ENCODE measurements at regions not wholly inside any gene's neighbourhood (a gene's known extent, or its start where the extent isn't known, plus 50 kb on each side); places are given as distances from the start of the nearest gene placed in this dataset.

DNA sequence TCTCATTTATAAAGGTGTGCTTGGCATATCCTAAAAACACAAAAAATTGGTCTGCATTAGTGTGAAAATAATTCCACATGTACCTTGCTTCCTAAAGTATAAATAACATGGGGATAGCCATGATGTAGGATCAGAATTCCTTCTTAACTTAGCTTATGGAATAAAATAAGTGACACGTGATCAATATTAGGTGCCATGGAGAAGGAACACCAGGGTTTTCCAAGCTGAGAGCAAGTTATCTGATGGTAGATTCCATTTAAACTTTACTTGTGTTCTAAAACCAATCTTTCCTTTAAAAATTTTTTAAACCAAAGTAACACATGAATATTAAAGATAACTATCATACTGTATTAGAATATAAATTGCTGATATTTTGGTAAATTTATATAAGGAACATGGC is 300.5 kb downstream of the ZPLD1 start:
- no peak for DNase-seq
- no peak for TF ChIP-seq POLR2A (IDR thresholded peaks at IDR 0.05; ENCODE audit: low read length)
- no peak for TF ChIP-seq GATA1 (IDR thresholded peaks at IDR 0.05; ENCODE audit: low read depth, low read length)

DNA sequence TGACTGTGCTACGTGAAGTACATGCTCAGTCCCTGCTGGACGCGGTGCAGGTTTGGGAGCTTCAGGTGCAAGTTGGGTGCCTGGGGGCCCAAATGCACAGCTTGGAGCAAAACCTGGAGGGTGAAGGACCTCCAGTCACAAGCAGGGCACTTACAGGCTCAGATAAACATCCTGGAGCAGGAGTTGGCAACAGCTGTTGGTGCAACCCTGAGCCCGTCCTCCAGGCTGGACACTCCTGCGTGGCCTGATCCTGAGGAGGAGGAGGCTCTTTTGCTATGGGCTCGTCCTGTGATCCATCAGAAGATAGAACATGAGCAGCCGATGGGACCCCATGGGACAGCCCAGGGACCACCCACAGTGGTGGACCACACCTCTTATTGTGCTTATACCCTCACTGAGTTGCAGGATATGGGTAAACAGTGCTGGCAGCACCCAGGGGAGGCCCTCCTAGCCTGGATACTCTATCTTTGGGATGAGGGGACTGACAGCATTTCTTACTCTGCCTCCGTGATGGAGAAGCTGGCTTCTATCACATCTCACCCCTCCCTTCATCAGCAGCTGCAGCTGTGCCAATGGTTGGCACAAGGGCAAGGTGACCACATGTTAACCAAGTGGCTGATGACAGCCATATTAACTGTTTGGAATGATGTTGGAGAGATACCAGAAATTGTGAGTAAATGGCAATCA is 301.6 kb downstream of the ZPLD1 start:
- TF ChIP-seq POLR2A (IDR thresholded peaks at IDR 0.05; ENCODE audit: low read length) (no peak), GATA1 (IDR thresholded peaks at IDR 0.05; ENCODE audit: low read depth, low read length) (no peak)

DNA sequence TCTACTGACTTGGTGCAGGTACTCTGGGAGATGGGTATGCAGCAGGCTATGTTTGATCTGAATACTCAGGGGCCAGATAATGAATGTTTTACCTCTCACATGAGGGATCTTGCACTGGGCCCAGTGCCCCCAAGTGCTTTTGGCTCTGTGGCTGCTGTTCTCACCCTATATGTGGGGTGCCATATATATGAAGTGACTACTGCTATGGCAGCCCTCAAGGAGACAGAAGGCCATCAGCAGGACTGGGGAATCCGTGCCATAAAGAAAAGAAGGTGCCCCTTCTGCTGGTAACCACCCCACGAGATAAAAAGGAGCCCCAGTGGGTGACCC is 302.1 kb downstream of the ZPLD1 start:
- DNase-seq, result no peak
- TF ChIP-seq GATA1 (IDR thresholded peaks at IDR 0.05; ENCODE audit: low read depth, low read length) (no peak), POLR2A (IDR thresholded peaks at IDR 0.05; ENCODE audit: low read length) (no peak)

More for the DNA sequence above, 301.6 kb downstream of the ZPLD1 start:
- no peak for DNase-seq

DNA sequence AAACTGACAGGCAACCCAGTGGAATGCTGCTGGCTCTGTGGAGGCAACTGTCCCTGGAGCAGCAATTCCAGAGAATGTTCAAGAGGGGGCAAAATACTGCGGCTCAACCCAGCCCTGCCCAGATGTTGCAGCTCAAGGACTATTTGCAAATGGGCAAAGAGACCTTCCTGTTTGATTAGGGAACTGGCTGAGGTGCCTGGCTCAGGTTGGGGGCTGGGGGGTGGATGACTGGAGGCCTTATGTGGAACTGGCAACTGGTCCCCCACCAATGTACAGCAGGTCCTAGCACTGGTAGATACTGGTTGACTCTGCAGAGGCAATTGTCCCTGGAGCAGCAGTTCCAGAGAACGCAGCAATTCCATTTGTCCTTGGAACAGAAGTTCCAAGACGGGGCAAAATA is 302.5 kb downstream of the ZPLD1 start:
- TF ChIP-seq POLR2A (IDR thresholded peaks at IDR 0.05; ENCODE audit: low read length) (no peak), GATA1 (IDR thresholded peaks at IDR 0.05; ENCODE audit: low read depth, low read length) (no peak)
- no peak for DNase-seq

DNA sequence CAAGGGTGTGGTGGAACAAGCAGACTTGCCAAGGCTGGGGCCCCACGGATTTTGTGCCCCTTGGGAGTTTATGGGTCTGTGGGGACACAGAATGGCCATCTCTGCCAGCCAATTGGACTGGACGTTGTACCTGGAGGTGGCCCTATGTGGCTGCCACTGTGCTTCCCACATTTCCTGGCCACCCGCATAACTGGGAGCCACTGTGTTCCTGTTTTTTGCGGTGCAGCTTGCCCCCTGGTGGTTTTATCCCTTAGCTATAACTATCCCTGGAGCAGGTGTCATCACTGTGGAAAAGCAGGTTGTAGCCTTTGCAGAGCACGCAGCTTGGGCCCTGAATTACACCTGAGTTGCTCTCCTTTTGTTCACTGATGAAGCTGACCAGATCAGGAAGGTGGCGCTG is 306.3 kb downstream of the ZPLD1 start:
- TF ChIP-seq GATA1 (IDR thresholded peaks at IDR 0.05; ENCODE audit: low read depth, low read length) (no peak), POLR2A (IDR thresholded peaks at IDR 0.05; ENCODE audit: low read length) (no peak)
- peak in 1 of 2 experiments; percentile 4 for DNase-seq

DNA sequence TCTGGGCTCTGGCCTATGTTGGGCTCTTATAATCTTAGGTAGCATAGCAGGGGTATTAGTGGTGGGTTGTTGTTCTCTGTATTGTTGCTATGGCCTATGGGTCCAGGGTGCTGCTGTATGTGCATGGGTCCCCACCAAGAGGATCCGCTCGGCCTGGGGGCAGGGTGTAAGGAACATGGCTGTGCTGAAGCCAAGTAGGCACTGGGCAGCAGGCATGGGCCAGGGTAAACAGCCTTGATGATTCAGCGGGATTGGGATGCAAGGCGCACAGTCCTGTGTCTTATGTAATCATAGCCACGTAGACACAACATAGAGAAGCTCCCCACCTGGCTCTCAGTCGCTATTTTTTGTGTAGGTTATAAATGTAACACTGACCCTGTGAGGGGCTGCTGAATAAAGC is 306.9 kb downstream of the ZPLD1 start:
- no peak for DNase-seq
- no peak for TF ChIP-seq GATA1 (IDR thresholded peaks at IDR 0.05; ENCODE audit: low read depth, low read length)
- no peak for TF ChIP-seq POLR2A (IDR thresholded peaks at IDR 0.05; ENCODE audit: low read length)

DNA sequence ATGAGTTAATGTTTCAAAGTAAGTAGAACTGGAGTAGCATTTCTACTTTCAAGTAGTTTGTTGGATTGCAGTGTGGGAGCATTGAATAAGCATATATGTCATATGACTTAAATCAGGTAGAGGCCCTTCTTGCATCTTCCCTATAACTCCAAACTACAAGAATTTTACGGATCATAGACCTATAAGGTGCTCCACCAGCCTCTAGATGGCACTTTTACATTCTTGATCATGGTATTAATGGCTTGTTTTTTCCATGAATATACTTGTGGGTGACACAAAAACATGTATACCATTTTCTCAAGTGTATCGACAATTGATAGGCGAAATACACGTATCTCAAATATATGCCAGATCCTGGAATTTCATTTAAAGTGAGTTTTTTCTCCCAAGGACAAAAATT is 311.1 kb downstream of the ZPLD1 start:
- TF ChIP-seq POLR2A (IDR thresholded peaks at IDR 0.05; ENCODE audit: low read length) (no peak), GATA1 (IDR thresholded peaks at IDR 0.05; ENCODE audit: low read depth, low read length) (no peak)
- DNase-seq, result no peak

DNA sequence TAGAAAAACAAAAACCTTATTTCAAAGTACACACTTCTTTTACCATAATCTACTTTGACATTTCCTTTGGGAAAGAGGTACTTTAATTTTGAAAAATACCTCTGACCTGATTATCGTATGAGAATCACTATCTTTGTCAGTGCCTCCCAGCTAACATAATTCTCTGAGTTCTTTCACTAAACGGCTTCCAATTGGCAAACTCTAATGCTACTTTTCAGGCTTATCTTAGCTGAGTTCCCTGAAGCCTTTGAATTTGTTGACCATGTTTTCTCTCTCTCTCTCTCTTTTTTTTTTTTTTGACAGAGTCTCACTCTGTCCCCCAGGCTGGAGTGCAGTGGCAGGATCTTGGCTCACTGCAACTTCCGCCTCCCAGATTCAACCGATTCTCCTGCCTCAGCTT is 312.8 kb downstream of the ZPLD1 start:
- DNase-seq, result no peak
- TF ChIP-seq GATA1 (IDR thresholded peaks at IDR 0.05; ENCODE audit: low read depth, low read length), result no peak
- no peak for TF ChIP-seq POLR2A (IDR thresholded peaks at IDR 0.05; ENCODE audit: low read length)

DNA sequence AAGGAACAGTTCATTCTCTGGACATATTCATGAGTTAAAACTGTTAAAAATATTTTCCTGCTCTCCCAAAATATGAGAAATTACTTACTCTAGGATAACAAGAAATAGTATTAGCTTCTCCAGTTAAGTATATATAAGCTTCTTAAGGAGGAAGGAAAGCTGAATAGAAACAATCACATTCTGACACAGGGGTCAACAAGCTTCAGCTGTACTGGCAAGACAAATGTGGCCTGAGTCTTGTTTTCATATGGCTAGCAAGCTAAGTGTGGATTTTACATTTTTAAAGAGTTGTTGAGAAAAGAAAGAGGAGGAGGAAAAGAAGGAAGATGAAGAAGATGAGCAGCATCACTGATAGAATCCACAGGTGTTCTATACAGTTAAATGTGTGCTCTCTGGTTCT is 313.8 kb downstream of the ZPLD1 start:
- no peak for DNase-seq
- no peak for TF ChIP-seq POLR2A (IDR thresholded peaks at IDR 0.05; ENCODE audit: low read length)

DNA sequence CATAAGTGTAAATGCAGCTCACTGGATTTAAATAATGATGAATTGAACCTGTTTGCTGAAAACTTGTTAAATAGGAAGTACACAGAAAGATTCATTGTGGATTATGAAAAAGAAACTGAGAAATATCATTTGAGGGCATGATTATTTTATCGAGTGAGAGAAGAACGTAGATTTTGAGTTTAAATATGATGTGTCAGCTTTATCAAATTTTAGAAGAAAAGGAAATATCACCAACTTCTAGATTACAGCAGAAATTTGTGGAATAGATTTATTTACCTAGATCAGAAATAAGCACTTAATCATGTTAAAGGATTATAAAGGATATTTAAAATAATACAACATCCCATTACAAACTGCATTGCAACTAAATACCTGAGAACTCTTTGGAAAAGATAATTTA is 315.5 kb downstream of the ZPLD1 start:
- no peak for DNase-seq
- TF ChIP-seq POLR2A (IDR thresholded peaks at IDR 0.05; ENCODE audit: low read length), result no peak

DNA sequence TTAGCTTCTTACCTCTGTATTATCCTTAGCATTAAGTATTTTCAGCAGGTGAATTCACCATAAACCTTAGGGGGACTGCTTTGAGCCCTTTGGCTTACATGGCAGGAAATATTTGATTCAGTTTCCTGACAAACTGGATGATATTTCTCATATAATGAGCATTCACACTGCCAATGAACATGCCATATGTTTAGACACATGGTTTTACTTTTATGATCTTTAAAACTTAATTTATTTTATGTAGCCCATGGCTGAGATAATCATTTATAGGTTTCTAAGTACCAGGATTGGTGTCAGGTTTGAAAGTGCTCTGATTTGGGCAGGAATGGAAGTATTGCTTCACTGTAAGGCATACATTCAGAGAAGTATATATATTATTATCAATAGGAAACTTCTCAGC is 319.1 kb downstream of the ZPLD1 start:
- no peak for DNase-seq

DNA sequence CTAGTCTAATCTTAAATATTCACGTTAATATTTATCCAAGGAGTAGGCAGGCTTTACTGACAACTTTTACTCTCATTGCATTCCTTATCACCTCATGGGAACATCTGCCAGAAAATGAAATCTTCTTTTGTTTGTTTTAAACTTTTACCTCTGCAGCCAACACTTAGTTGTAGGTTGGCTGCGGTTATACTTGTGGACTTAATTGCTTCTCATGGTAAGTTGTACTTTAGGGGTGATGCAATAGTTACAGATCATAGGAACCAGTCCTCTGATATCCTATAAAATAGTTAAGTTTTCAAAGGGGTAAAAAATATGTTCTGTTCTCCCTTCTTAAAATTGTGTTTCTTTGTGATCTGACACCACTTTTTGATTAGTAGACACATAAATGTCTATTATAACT is 321.9 kb downstream of the ZPLD1 start:
- TF ChIP-seq GATA1 (IDR thresholded peaks at IDR 0.05; ENCODE audit: low read depth, low read length), result no peak
- TF ChIP-seq POLR2A (IDR thresholded peaks at IDR 0.05; ENCODE audit: low read length), result no peak
- no peak for DNase-seq

More for the DNA sequence above, 319.1 kb downstream of the ZPLD1 start:
- no peak for TF ChIP-seq GATA1 (IDR thresholded peaks at IDR 0.05; ENCODE audit: low read depth, low read length)

DNA sequence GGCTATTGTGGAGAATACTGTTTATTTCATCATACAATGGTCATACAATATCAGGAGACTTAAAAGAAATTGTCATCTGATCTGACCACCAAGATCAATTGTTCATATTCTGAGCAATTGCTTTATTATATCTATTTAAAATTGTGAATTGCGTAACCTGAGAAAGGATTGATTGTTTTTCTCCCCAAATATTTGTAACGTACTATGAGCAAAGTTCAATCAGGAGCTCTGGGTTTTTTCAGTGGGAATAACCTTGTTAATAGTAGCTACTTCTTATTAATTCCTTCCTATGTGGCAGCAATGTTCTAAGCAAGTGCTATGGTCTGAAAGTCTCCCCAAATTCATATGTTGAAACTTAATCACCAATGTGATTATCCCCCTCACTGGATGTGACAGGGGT is 323.1 kb downstream of the ZPLD1 start:
- no peak for TF ChIP-seq GATA1 (IDR thresholded peaks at IDR 0.05; ENCODE audit: low read depth, low read length)
- no peak for TF ChIP-seq POLR2A (IDR thresholded peaks at IDR 0.05; ENCODE audit: low read length)
- DNase-seq, result no peak

DNA sequence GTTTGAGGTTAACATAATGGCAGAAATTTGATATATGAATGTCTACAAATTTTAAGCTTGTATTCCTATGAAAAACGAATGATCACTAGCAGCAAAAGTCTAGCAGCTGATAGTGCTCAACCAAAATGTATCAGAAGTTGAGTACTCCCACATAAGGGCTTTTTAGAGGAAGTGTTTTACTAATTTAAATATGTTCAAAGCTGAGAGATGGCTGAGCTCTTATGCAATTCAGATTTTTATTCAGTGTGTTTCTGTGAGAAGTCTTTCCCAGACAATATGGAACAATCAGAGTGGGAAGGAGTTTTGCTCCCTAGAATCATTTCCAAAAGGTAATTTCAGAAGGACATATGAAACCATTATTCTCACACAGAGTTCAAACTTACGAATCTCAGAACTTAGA is 327.0 kb downstream of the ZPLD1 start:
- DNase-seq, result no peak
- TF ChIP-seq GATA1 (IDR thresholded peaks at IDR 0.05; ENCODE audit: low read depth, low read length), result no peak
- TF ChIP-seq POLR2A (IDR thresholded peaks at IDR 0.05; ENCODE audit: low read length), result no peak

DNA sequence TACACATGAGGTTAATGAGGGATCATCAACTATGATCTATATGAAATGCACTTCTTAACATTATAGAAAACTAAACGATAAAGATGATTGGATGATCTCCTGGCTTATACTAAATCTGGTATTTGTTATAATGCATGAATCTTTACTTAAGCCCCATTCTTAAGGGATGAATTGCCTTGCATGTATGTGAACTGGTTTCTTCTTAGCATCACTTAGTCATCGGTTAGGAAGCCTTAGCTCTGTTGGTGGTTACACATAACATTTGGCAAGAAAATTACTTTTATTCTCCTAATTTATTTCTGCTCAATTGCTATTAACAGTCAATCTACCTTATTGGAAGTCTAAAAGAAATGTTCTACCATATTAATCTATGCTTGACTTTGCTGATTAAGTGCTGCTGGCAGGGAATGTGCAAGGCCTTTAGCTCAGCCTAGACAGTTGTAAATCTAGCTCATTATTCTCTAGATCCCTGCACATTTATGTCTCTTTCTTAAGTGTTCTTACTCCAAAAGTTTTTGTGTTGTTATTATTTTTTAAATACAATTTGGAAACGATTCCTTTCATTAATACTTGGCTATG is 356.0 kb downstream of the ZPLD1 start:
- DNase-seq, result no peak
- no peak for TF ChIP-seq GATA1 (IDR thresholded peaks at IDR 0.05; ENCODE audit: low read depth, low read length)
- no peak for TF ChIP-seq POLR2A (IDR thresholded peaks at IDR 0.05; ENCODE audit: low read length)
